Loucy (cell line): ENCODE measurements at regions not wholly inside any gene's neighbourhood (a gene's known extent, or its start where the extent isn't known, plus 50 kb on each side); places are given as distances from the start of the nearest gene placed in this dataset.

Source experiments
- EZH2phosphoT487 ChIP-seq: fragments of 200-600 bp; IDR thresholded peaks from 2 replicates; pipeline ENCODE4 v1.6.1; 2018; ENCODE audit warnings: antibody characterized with exemption, mild to moderate bottlenecking, moderate library complexity, borderline replicate concordance
- TF ChIP-seq, protein P1 (sequence below): fragments of 200-600 bp; sonication (generic); conservative IDR thresholded peaks from 2 replicates; pipeline ENCODE4 v1.5.1; 2014; ENCODE audit warnings: mild to moderate bottlenecking, antibody characterized with exemption, low read length

DNA sequence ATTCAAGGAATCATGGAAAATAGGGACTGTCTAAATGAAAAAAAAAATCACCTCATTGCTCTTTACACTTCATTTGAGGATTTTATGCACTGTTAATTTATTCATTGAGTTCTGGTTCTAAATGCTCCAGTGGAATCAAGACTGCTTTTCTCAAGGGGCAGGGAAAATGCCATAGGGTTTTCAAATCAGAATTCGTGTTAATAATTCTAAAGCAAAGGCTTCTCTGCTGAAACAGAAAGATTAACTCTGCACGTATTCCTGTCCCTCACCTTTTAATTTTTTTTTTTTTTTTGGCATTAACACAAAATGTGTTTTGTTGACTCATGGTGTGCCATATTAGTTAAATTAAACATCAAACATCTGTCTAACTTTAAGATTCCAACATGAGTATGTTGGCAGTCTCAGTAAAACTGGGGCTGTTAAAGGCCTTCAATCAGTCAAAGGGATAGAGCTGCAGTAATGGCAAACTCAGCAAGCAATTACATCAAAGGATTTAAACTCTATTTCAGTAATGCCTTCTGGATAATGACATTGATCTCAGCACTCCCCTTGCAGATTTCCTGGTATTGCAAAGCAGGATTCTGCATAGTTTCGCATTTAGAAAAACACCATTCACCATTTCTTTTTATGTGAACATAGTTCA, 878.1 kb downstream of the RAPGEF2 start:
- TF ChIP-seq, protein P1, sequence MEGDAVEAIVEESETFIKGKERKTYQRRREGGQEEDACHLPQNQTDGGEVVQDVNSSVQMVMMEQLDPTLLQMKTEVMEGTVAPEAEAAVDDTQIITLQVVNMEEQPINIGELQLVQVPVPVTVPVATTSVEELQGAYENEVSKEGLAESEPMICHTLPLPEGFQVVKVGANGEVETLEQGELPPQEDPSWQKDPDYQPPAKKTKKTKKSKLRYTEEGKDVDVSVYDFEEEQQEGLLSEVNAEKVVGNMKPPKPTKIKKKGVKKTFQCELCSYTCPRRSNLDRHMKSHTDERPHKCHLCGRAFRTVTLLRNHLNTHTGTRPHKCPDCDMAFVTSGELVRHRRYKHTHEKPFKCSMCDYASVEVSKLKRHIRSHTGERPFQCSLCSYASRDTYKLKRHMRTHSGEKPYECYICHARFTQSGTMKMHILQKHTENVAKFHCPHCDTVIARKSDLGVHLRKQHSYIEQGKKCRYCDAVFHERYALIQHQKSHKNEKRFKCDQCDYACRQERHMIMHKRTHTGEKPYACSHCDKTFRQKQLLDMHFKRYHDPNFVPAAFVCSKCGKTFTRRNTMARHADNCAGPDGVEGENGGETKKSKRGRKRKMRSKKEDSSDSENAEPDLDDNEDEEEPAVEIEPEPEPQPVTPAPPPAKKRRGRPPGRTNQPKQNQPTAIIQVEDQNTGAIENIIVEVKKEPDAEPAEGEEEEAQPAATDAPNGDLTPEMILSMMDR: no peak
- no peak for TF ChIP-seq EZH2phosphoT487
